K562 (cell line): ENCODE measurements at regions not wholly inside any gene's neighbourhood (a gene's known extent, or its start where the extent isn't known, plus 50 kb on each side); places are given as distances from the start of the nearest gene placed in this dataset.

ENCODE experiments used
- ATAC-seq: fragments of 200-7000 bp; cut with Tn5 transposase; 3 replicates; pipeline ENCODE4 v1.9.1; 2020; ENCODE audit warnings: moderate library complexity
- BruUV-seq: library from RNA; stranded (reverse); fragments of 400-500 nt; replicated peaks from 2 replicates; lab custom pipeline; 2021; lab: Mats Ljungman, UMichigan
- CTCF ChIA-PET: fragments of 300-600 bp; formaldehyde crosslinking; extraction: SDS; loops from one replicate; lab custom pipeline; 2021; ENCODE audit warnings: low intra/inter-chr PET ratio; lab: Yijun Ruan, JAX
- POLR2A ChIA-PET: fragments of 300-600, 350-650 bp; sonication (Branson Sonifier 250); formaldehyde crosslinking; extraction: SDS; loops from one replicate; lab custom pipeline; 2021; ENCODE audit warnings: antibody characterized with exemption, inconsistent platforms; lab: Yijun Ruan, JAX
- DNase-seq, 4 experiments: peaks; one replicate each; pipeline versions ENCODE4 v3.0.0 to v3.0.0-alpha.2; 2011 to 2018; ENCODE audit warnings: low spot score in 3 of 4, mixed read lengths in 3 of 4; ENCODE audit errors: extremely low read depth in 1 of 4
- FAIRE-seq: peaks from 2 replicates; lab custom pipeline; 2011; peaks lifted over from hg19 to GRCh38; lab: Jason Lieb, UNC
- H2AFZ ChIP-seq: 2 replicates; pipeline ENCODE4 v1.6.0; 2011; ENCODE audit warnings: low read depth, low read length, control low read depth, inconsistent platforms
- H3K27ac ChIP-seq: fragments of 200-600 bp; 3 replicates; pipeline ENCODE4 v1.8.0; 2011; ENCODE audit warnings: low read depth, mild to moderate bottlenecking, control low read depth, inconsistent platforms, low read length, moderate library complexity, mixed read lengths; ENCODE audit errors: extremely low read depth
- H3K27me3 ChIP-seq, 2 experiments: fragments of 300-600 bp in 1 of 2; 2 replicates in 1 of 2; 3 replicates in 1 of 2; pipeline versions ENCODE4 v1.6.0 to v1.8.0; 2011; ENCODE audit warnings: inconsistent platforms in 2 of 2, low read length in 2 of 2, mild to moderate bottlenecking in 1 of 2, mixed read lengths in 1 of 2, moderate library complexity in 1 of 2; ENCODE audit not compliant: control insufficient read depth in 2 of 2, insufficient read depth in 2 of 2
- H3K36me3 ChIP-seq: fragments of 300-600 bp; 3 replicates; pipeline ENCODE4 v1.8.0; 2011; ENCODE audit warnings: mild to moderate bottlenecking, low read length, inconsistent platforms; ENCODE audit not compliant: control insufficient read depth, insufficient read depth
- H3K4me1 ChIP-seq, 2 experiments: fragments of 200-600 bp in 1 of 2; replicated peaks in 1 of 2; 2 replicates in 1 of 2; 3 replicates in 1 of 2; pipeline versions ENCODE4 v1.5.1 to v1.8.0; 2011; ENCODE audit warnings: inconsistent platforms in 2 of 2, low read length in 2 of 2, mild to moderate bottlenecking in 1 of 2, mixed read lengths in 1 of 2, moderate library complexity in 1 of 2; ENCODE audit not compliant: control insufficient read depth in 2 of 2, insufficient read depth in 2 of 2
- H3K4me2 ChIP-seq: 2 replicates; pipeline ENCODE4 v1.6.1; 2011; ENCODE audit warnings: low read length, control low read depth, inconsistent platforms, mixed read lengths; ENCODE audit not compliant: insufficient read depth
- H3K4me3 ChIP-seq: fragments of 200-600 bp; sonication (generic), shearing (Covaris generic); 2 replicates; pipeline ENCODE4 v1.5.1; 2016; ENCODE audit warnings: control low read depth, inconsistent platforms
- H3K79me2 ChIP-seq: fragments of 200-600 bp; 3 replicates; pipeline ENCODE4 v1.8.0; 2011; ENCODE audit warnings: low read length, inconsistent platforms; ENCODE audit not compliant: control insufficient read depth, insufficient read depth
- H3K9ac ChIP-seq, 2 experiments: 2 replicates each; pipeline versions ENCODE4 v1.6.0 to v1.6.1; 2011; ENCODE audit warnings: low read depth in 2 of 2, low read length in 2 of 2, control low read depth in 1 of 2, inconsistent platforms in 1 of 2, mild to moderate bottlenecking in 1 of 2, mixed read lengths in 1 of 2; ENCODE audit not compliant: insufficient read depth in 1 of 2
- H3K9me1 ChIP-seq: one replicate; pipeline ENCODE4 v1.6.0; 2011; ENCODE audit warnings: inconsistent platforms, mild to moderate bottlenecking, low read length, moderate library complexity; ENCODE audit not compliant: control insufficient read depth, insufficient read depth
- H3K9me3 ChIP-seq: replicated peaks from 2 replicates; pipeline ENCODE4 v1.5.1; 2011; ENCODE audit warnings: low read depth, low read length, inconsistent platforms; ENCODE audit not compliant: control insufficient read depth, insufficient read depth
- H4K20me1 ChIP-seq: replicated peaks from 2 replicates; pipeline ENCODE4 v1.6.1; 2011; ENCODE audit warnings: low read length, inconsistent platforms, mixed read lengths; ENCODE audit not compliant: control insufficient read depth, insufficient read depth
- ATF3 ChIP-seq, 2 experiments: fragments of 450-650 bp in 1 of 2; sonication (generic) in 1 of 2; formaldehyde crosslinking in 1 of 2; IDR thresholded peaks in 1 of 2; conservative IDR thresholded peaks in 1 of 2; 2 replicates each; pipeline versions ENCODE4 v1.6.1 to v1.8.1; 2016 to 2023; ENCODE audit warnings: mild to moderate bottlenecking in 2 of 2, moderate library complexity in 2 of 2, inconsistent platforms in 1 of 2, missing genetic modification reagents in 1 of 2
- HEY1 ChIP-seq: fragments of 250-450 bp; sonication (Bioruptor Pico); IDR thresholded peaks from 2 replicates; pipeline ENCODE4 v1.5.0; 2020; ENCODE audit warnings: mild to moderate bottlenecking, moderate library complexity, borderline replicate concordance
- PTTG1 ChIP-seq: fragments of 450-650 bp; IDR thresholded peaks from 2 replicates; pipeline ENCODE4 v1.6.1; 2016; ENCODE audit warnings: low read depth, mild to moderate bottlenecking, missing genetic modification characterization, missing compliant biosample characterization
- SIN3B ChIP-seq: fragments of 450-650 bp; IDR thresholded peaks from 2 replicates; pipeline ENCODE4 v1.6.1; 2017; ENCODE audit warnings: low read depth, mild to moderate bottlenecking, moderate library complexity
- SNAPC5 ChIP-seq: fragments of 250-450 bp; sonication (Bioruptor Pico); IDR thresholded peaks from 2 replicates; pipeline ENCODE4 v1.8.0; 2021; ENCODE audit warnings: moderate library complexity, mild to moderate bottlenecking, inconsistent platforms
- TARDBP ChIP-seq: fragments of 450-650 bp; IDR thresholded peaks from 2 replicates; pipeline ENCODE4 v1.6.1; 2016
- ZBTB9 ChIP-seq: fragments of 450-650 bp; formaldehyde crosslinking; IDR thresholded peaks from 2 replicates; pipeline ENCODE4 v1.4.0; 2020; ENCODE audit warnings: mild to moderate bottlenecking, moderate library complexity
- ZNF174 ChIP-seq: fragments of 250-450 bp; sonication (Bioruptor Pico); IDR thresholded peaks from 2 replicates; pipeline ENCODE4 v1.4.0; 2020; ENCODE audit warnings: mild to moderate bottlenecking
- ZNF280B ChIP-seq: fragments of 250-450 bp; sonication (Bioruptor Pico); IDR thresholded peaks from 2 replicates; pipeline ENCODE4 v1.5.1; 2021; ENCODE audit warnings: mild to moderate bottlenecking
- ZNF318 ChIP-seq, 2 experiments: fragments of 450-650 bp; IDR thresholded peaks; 2 replicates each; pipeline ENCODE4 v1.6.1; 2016; ENCODE audit warnings: mild to moderate bottlenecking in 2 of 2, borderline replicate concordance in 1 of 2, low read depth in 1 of 2, moderate library complexity in 1 of 2
- in situ Hi-C: fragments of 300-500 bp; cut with MboI; formaldehyde crosslinking; loops from 4 replicates; pipeline ENCODE4 v1.15.0; 2018; ENCODE audit warnings: inconsistent platforms, mixed read lengths
- intact Hi-C: fragments of 100-400 bp; cut with micrococcal nuclease; formaldehyde crosslinking; loops from 2 replicates; pipeline ENCODE4 v1.14.2; 2022

GRCh38 chr2:167767830-167768229 is 479.6 kb downstream of the STK39 start:
- Histone ChIP-seq H3K36me3 (no peaks in the 10 kb centered on the region), H3K9me1 (no peaks in the 10 kb centered on the region), H3K79me2 (no peaks in the 10 kb centered on the region), H4K20me1 (no peaks in the 10 kb centered on the region), H3K9ac (no peak overlapping the region), H3K9me3 (no peaks in the 10 kb centered on the region), H2AFZ (no peak overlapping the region), H3K4me2 (no peak overlapping the region), H3K27me3 (no peaks in the 10 kb centered on the region), H3K27ac (no peak overlapping the region), H3K4me1 (no peaks in the 10 kb centered on the region), H3K4me3 (no peak overlapping the region)
- BruUV-seq: no TSS peak
- ChIA-PET CTCF (no interaction called here), POLR2A (interaction anchor here (0.6 kb wide), 1 partner anchor 8 kb away, joined by 3 read pairs; no protein-coding TSS in a partner anchor)
- in situ Hi-C loops: no loop called here
- ATAC-seq (no peak), DNase-seq (no peak), FAIRE-seq (no peak)
- intact Hi-C loops: no loop called here
- TF ChIP-seq ZNF318 (IDR thresholded peaks at IDR 0.05; ENCODE audit: borderline replicate concordance in 1 of 2, low read depth in 1 of 2): no peak
- TF ChIP-seq ZNF174 (CRISPR knock-in tag): no peak
- no peak for TF ChIP-seq PTTG1 (tag)
- no peak for TF ChIP-seq SIN3B
- no peak for TF ChIP-seq ATF3 (IDR thresholded peaks at IDR 0.05)
- no peak for TF ChIP-seq ATF3 (CRISPR knock-in tag; conservative IDR thresholded peaks at IDR 0.05)
- TF ChIP-seq ZNF280B (CRISPR knock-in tag): no peak
- no peak for TF ChIP-seq TARDBP
- TF ChIP-seq HEY1 (CRISPR knock-in tag): no peak
- no peak for TF ChIP-seq SNAPC5 (CRISPR knock-in tag)
- TF ChIP-seq ZBTB9 (CRISPR knock-in tag): no peak
